GM12892 (cell line): ENCODE measurements at regions not wholly inside any gene's neighbourhood (a gene's known extent, or its start where the extent isn't known, plus 50 kb on each side); places are given as distances from the start of the nearest gene placed in this dataset.

Experiments
- DNase-seq: peaks from one replicate; pipeline ENCODE4 v3.0.0; 2011; ENCODE audit not compliant: insufficient read length
- FAIRE-seq: peaks from 2 replicates; lab custom pipeline; 2011; peaks lifted over from hg19 to GRCh38; lab: Jason Lieb, UNC
- POLR2A ChIP-seq: IDR thresholded peaks from 2 replicates; pipeline ENCODE4 v1.6.1; 2011; ENCODE audit warnings: low read depth, low read length, control low read depth
- POLR2AphosphoS5 ChIP-seq: IDR thresholded peaks from 2 replicates; pipeline ENCODE4 v1.6.1; 2011; ENCODE audit warnings: low read depth, low read length, control low read depth
- TAF1 ChIP-seq: IDR thresholded peaks from 2 replicates; pipeline ENCODE4 v1.6.1; 2011; ENCODE audit warnings: low read depth, mild to moderate bottlenecking, control low read depth, low read length, borderline replicate concordance

- DNase-seq (no peak), FAIRE-seq (no peak)
- no peak for TF ChIP-seq POLR2AphosphoS5
- TF ChIP-seq POLR2A, result no peak
- no peak for TF ChIP-seq TAF1
Measured at GRCh38 chr4:4730249-4730648, 129.2 kb upstream of the MSX1 start.

DNA sequence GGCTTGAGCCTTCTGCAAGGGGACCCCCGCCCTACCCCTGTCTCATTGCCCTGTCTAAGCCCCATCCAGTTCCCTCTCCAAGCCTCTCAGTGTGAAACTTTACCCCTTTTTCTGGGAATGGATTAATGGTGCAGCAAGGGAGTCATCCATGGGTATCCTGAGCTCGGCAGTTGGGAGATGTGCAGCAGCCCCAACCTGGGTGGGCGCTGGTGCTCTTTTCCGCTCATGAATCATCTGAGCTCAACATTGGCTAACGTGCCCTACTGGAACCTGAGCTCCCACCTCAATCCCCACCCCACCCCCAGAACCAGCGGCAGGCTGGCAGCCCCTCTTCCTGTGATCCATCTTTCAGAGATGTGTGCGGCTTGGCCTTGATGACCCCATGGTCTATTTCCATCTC, 130.3 kb upstream of the MSX1 start:
- FAIRE-seq, result no peak

GRCh38 chr4:4727536-4727935, 131.9 kb upstream of the MSX1 start:
- DNase-seq (no peak), FAIRE-seq (no peak)
- TF ChIP-seq POLR2A (no peak), TAF1 (no peak), POLR2AphosphoS5 (no peak)

More for the DNA sequence above, 130.3 kb upstream of the MSX1 start:
- DNase-seq, result no peak
- TF ChIP-seq TAF1 (no peak), POLR2AphosphoS5 (no peak), POLR2A (no peak)

GRCh38 chr4:4726051-4726450, 133.4 kb upstream of the MSX1 start:
- FAIRE-seq (no peak), DNase-seq (no peak)
- TF ChIP-seq TAF1 (no peak), POLR2A (no peak), POLR2AphosphoS5 (no peak)

- no peak for FAIRE-seq
- no peak for TF ChIP-seq POLR2AphosphoS5
- no peak for TF ChIP-seq TAF1
- TF ChIP-seq POLR2A, result no peak
- DNase-seq, result no peak
Measured at GRCh38 chr4:4724321-4724720, 135.1 kb upstream of the MSX1 start.

DNA sequence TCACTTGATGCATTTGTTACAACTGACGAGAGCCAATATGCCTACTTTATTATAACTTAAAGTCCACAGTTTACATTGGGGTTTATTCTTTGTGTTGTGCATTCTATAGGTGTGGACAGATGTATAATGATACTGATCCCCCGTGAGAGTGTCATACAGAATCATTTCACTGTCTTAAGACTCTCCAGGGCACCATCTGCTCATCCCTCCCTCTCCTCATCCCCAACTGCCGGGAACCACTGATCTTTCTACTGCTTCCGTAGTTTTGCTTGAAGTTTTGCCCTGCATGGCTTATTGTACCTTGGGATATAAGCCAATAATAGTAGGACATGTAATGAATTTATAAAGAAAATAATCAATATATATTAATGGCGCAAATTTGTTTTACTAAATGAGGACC, 137.8 kb upstream of the MSX1 start:
- DNase-seq (no peak), FAIRE-seq (no peak)
- TF ChIP-seq POLR2A (no peak), TAF1 (no peak), POLR2AphosphoS5 (no peak)

GRCh38 chr4:4720646-4721045, 138.8 kb upstream of the MSX1 start:
- DNase-seq (no peak), FAIRE-seq (no peak)
- TF ChIP-seq POLR2AphosphoS5 (no peak), TAF1 (no peak), POLR2A (no peak)

GRCh38 chr4:4719436-4719835, 140.0 kb upstream of the MSX1 start:
- FAIRE-seq, result no peak
- no peak for DNase-seq
- TF ChIP-seq TAF1 (no peak), POLR2AphosphoS5 (no peak), POLR2A (no peak)

DNA sequence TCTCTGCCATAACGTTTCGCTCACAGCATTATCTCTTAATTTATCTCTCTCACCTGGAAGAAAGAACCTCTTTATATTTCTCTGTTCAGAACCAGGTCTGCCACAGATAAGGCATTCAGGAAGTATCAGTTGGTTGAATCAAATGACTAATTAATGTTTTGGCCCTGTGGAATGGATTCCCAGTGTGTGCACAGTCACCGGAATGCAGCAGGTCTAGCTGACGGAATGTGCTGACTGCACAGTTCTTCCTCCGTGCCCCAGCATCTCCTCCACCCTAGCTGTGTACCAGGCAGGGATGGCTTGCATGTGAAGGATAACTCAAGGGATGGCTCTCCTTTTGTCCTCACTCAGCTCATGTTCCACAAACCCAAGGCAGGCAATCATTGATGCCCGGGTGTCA, 141.8 kb upstream of the MSX1 start:
- DNase-seq, result no peak
- TF ChIP-seq TAF1, result no peak
- TF ChIP-seq POLR2A, result no peak
- no peak for TF ChIP-seq POLR2AphosphoS5
- FAIRE-seq, result no peak

DNA sequence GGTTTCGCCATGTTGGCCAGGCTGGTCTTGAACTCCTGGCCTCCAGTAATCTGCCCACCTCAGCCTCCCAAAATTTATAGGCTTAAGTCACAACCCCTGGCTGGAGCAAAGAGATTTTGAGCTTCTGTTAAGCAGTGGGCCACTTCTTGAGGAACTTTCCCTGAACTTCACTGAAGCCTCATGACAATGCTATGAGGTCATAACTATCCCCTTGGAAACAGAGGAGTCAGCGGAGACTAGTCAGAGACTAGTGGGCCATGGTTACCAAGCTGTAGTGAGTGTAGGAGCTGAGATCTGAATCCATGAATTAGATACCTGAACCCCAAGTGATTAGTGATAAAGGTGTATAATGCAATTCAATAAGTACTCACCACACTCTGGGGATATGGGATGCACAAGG, 145.1 kb upstream of the MSX1 start:
- FAIRE-seq, result no peak
- no peak for DNase-seq
- TF ChIP-seq TAF1 (no peak), POLR2A (no peak), POLR2AphosphoS5 (no peak)

- no peak for FAIRE-seq
- TF ChIP-seq TAF1 (no peak), POLR2A (no peak), POLR2AphosphoS5 (no peak)
- DNase-seq, result no peak
Measured at GRCh38 chr4:4712800-4713528, 146.5 kb upstream of the MSX1 start.

- DNase-seq (no peak), FAIRE-seq (no peak)
- TF ChIP-seq POLR2AphosphoS5 (no peak), POLR2A (no peak), TAF1 (no peak)
Measured at GRCh38 chr4:4711902-4712301, 147.6 kb upstream of the MSX1 start.

GRCh38 chr4:4709736-4710135, 149.7 kb upstream of the MSX1 start:
- FAIRE-seq, result no peak
- no peak for TF ChIP-seq POLR2A
- TF ChIP-seq TAF1, result no peak
- TF ChIP-seq POLR2AphosphoS5, result no peak
- DNase-seq, result no peak
